ENCODE measurements at regions not wholly inside any gene's neighbourhood (a gene's known extent, or its start where the extent isn't known, plus 50 kb on each side); places are given as distances from the start of the nearest gene placed in this dataset.

DNA sequence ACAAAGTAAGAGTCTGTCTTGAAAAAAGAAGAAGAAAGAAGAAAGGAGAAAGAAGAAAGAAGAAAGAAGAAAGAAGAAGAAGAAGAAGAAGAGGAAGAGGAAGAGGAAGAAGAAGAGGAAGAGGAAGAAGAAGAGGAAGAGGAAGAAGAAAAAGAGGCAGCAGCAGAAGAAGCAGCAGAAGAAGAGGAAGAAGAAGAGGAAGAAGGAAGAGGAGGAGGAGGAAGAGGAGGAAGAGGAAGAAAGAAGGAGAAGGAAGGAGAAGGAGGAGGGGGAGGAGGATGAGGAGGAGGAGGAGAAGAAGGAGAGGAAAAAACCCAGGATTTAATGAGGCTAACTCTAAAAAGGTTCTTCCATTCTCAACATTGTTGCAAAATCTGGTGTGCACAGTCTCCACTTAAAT is 95.4 kb upstream of the PDE10A start:
- ChIA-PET CTCF (no interaction called here), POLR2A (no interaction called here)
- Histone ChIP-seq H3K4me3 (ENCODE audit: low read depth, low read length) (no peak overlapping the region), H3K27me3 (ENCODE audit: control insufficient read depth, insufficient read depth, low read length) (no peaks in the 10 kb centered on the region), H3K36me3 (ENCODE audit: control insufficient read depth, insufficient read depth, low read length) (no peaks in the 10 kb centered on the region)
- TF ChIP-seq, protein P1, sequence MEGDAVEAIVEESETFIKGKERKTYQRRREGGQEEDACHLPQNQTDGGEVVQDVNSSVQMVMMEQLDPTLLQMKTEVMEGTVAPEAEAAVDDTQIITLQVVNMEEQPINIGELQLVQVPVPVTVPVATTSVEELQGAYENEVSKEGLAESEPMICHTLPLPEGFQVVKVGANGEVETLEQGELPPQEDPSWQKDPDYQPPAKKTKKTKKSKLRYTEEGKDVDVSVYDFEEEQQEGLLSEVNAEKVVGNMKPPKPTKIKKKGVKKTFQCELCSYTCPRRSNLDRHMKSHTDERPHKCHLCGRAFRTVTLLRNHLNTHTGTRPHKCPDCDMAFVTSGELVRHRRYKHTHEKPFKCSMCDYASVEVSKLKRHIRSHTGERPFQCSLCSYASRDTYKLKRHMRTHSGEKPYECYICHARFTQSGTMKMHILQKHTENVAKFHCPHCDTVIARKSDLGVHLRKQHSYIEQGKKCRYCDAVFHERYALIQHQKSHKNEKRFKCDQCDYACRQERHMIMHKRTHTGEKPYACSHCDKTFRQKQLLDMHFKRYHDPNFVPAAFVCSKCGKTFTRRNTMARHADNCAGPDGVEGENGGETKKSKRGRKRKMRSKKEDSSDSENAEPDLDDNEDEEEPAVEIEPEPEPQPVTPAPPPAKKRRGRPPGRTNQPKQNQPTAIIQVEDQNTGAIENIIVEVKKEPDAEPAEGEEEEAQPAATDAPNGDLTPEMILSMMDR (IDR thresholded peaks at IDR 0.05; ENCODE audit: insufficient read depth, low read depth, low read length): no peak
- no peak for DNase-seq (ENCODE audit: low read depth)

DNA sequence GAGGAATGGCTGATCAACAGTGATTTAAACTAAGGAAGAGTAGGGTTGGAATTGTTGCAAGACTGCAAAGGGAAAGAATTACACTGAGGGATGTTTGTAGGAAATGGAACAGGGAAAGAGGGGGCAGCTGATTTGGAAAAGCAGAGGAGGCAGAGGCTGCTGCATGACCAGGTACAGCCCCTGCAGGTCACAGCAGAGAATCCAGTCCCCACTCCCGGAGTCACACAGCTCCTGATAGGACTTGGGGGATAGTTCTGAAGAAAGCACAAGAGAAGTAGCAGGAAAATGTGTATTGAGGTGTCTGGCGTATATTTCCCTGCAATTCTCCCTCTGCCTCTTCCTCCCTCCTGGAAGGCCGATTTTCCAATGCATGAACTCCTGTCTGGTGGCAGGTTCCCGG is 92.5 kb upstream of the PDE10A start:
- Histone ChIP-seq H3K36me3 (ENCODE audit: control insufficient read depth, insufficient read depth, low read length) (no peaks in the 10 kb centered on the region), H3K4me3 (ENCODE audit: low read depth, low read length) (no peak overlapping the region), H3K27me3 (ENCODE audit: control insufficient read depth, insufficient read depth, low read length) (no peaks in the 10 kb centered on the region)
- ChIA-PET POLR2A (no interaction called here), CTCF (no interaction called here)
- no peak for DNase-seq (ENCODE audit: low read depth)
- TF ChIP-seq, protein P1 (IDR thresholded peaks at IDR 0.05; ENCODE audit: insufficient read depth, low read depth, low read length): no peak

DNA sequence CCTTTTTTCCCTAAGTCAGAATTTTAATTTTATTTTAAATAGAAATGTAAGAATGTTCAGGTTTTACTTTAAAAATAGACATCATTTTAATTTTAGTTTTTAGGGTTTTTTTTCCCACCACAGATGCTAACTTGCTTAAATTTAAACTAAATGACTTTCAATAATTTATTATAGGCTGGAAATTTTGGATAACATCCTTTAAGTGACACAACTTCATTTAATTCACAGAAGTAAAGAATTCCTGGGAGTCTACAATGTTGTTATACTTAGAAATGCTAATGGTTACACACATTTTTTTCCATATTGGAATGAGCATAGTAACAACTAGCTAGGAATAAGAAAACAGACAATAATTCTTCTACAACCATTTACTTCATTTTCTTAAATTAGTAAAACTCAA is 90.5 kb upstream of the PDE10A start:
- ChIA-PET POLR2A (no interaction called here), CTCF (no interaction called here)
- H3K4me3 ChIP-seq (ENCODE audit: low read depth, low read length): no peak overlapping the region
- H3K36me3 ChIP-seq (ENCODE audit: control insufficient read depth, insufficient read depth, low read length): no peaks in the 10 kb centered on the region
- DNase-seq (ENCODE audit: low read depth): no peak
- TF ChIP-seq, protein P1 (IDR thresholded peaks at IDR 0.05; ENCODE audit: insufficient read depth, low read depth, low read length): no peak
- H3K27me3 ChIP-seq (ENCODE audit: control insufficient read depth, insufficient read depth, low read length): no peaks in the 10 kb centered on the region

DNA sequence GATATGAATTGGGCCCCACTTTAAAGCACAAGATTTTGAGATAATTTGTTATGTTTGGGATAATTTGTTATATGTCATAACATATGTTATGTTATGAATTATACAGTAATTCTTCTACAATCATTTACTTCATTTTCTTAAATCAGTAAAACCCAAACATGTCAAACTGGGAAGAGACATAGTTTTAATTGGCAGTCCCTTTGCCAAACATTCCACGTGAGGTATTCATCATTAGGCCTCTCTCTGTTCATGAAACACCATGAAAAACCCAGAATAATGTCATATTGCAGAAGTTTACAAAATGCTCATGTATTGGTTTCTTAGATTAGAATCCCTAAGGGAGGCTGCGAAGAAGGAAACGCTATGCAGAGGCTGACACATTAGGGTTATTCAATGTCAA is 89.4 kb upstream of the PDE10A start:
- POLR2A ChIA-PET: no interaction called here
- Histone ChIP-seq H3K27me3 (ENCODE audit: control insufficient read depth, insufficient read depth, low read length) (no peaks in the 10 kb centered on the region), H3K36me3 (ENCODE audit: control insufficient read depth, insufficient read depth, low read length) (no peaks in the 10 kb centered on the region), H3K4me3 (ENCODE audit: low read depth, low read length) (no peak overlapping the region)
- CTCF ChIA-PET: no interaction called here
- TF ChIP-seq, protein P1 (IDR thresholded peaks at IDR 0.05; ENCODE audit: insufficient read depth, low read depth, low read length): no peak
- DNase-seq (ENCODE audit: low read depth): no peak

DNA sequence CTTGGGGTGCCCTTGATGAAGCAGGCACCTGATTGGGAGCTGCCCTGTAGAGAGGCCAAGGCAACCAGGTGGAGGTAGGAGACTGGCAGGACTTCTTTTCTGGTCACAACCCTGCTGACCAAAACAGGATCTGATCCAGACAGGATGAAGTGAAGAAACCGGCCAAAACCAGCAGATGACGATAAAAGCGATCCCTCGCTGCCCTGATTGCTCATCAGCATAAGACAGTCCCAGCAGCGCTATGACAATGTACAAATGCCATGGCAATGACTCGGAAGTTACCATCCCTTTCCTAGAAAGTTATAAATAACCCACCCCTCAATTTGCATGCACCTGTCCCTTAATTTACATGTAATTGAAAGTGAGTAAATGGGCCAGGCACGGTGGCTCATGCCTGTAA is 88.4 kb upstream of the PDE10A start:
- POLR2A ChIA-PET: no interaction called here
- TF ChIP-seq, protein P1 (IDR thresholded peaks at IDR 0.05; ENCODE audit: insufficient read depth, low read depth, low read length): no peak
- H3K27me3 ChIP-seq (ENCODE audit: control insufficient read depth, insufficient read depth, low read length): no peaks in the 10 kb centered on the region
- no peak for DNase-seq (ENCODE audit: low read depth)
- H3K4me3 ChIP-seq (ENCODE audit: low read depth, low read length): no peak overlapping the region
- H3K36me3 ChIP-seq (ENCODE audit: control insufficient read depth, insufficient read depth, low read length): no peaks in the 10 kb centered on the region
- CTCF ChIA-PET: no interaction called here
